Liver (tissue), 8 donors: ENCODE measurements at regions not wholly inside any gene's neighbourhood (a gene's known extent, or its start where the extent isn't known, plus 50 kb on each side); places are given as distances from the start of the nearest gene placed in this dataset.

Source experiments
- DNase-seq: peaks from one replicate; pipeline ENCODE4 v3.0.0-alpha.2; 2017; ENCODE audit warnings: low spot score
- H3K27ac ChIP-seq, 2 donors: one replicate each; pipeline ENCODE4 v1.7.0; 2013; ENCODE audit warnings: inconsistent platforms in 2 of 2, low read length in 2 of 2, control low read depth in 1 of 2, low read depth in 1 of 2, mild to moderate bottlenecking in 1 of 2
- H3K27me3 ChIP-seq, 4 donors: one replicate each; pipeline versions ENCODE4 v1.6.1 to v1.7.0; 2013; ENCODE audit warnings: low read length in 3 of 4, inconsistent platforms in 1 of 4, mild to moderate bottlenecking in 1 of 4, moderate library complexity in 1 of 4; ENCODE audit not compliant: control insufficient read depth in 4 of 4, insufficient read depth in 4 of 4
- H3K36me3 ChIP-seq, 4 donors: one replicate each; pipeline versions ENCODE4 v1.6.1 to v1.7.0; 2013; ENCODE audit warnings: low read length in 3 of 4, mild to moderate bottlenecking in 3 of 4, low read depth in 1 of 4, moderate library complexity in 1 of 4; ENCODE audit not compliant: control insufficient read depth in 4 of 4, insufficient read depth in 3 of 4
- H3K4me1 ChIP-seq, 4 donors: one replicate each; pipeline versions ENCODE4 v1.6.1 to v1.7.0; 2013; ENCODE audit warnings: low read length in 3 of 4, mild to moderate bottlenecking in 3 of 4, moderate library complexity in 1 of 4; ENCODE audit not compliant: control insufficient read depth in 4 of 4, insufficient read depth in 4 of 4
- H3K4me3 ChIP-seq, 3 donors: one replicate each; pipeline versions ENCODE4 v1.6.1 to v1.7.0; 2013; ENCODE audit warnings: low read length in 3 of 3, control low read depth in 1 of 3, low read depth in 1 of 3, mild to moderate bottlenecking in 1 of 3
- H3K9ac ChIP-seq, 2 donors: one replicate each; pipeline ENCODE4 v1.7.0; 2013; ENCODE audit warnings: low read length in 2 of 2, mild to moderate bottlenecking in 2 of 2, moderate library complexity in 2 of 2, control low read depth in 1 of 2, low read depth in 1 of 2
- H3K9me3 ChIP-seq, 4 donors: one replicate each; pipeline versions ENCODE4 v1.6.1 to v1.7.0; 2013; ENCODE audit warnings: low read length in 3 of 4; ENCODE audit not compliant: control insufficient read depth in 4 of 4
- ATF3 ChIP-seq: IDR thresholded peaks from 2 replicates; pipeline ENCODE4 v1.6.1; 2016; ENCODE audit warnings: antibody characterized with exemption
- CTCF ChIP-seq: fragments of 150-350 bp; IDR thresholded peaks from 2 replicates; pipeline ENCODE4 v1.5.1; 2017; ENCODE audit warnings: improper control_type of control experiment, low read depth, low read length; ENCODE audit not compliant: missing input control
- EGR1 ChIP-seq, 2 donors: IDR thresholded peaks; 2 replicates each; pipeline ENCODE4 v1.6.1; 2016 to 2018; ENCODE audit warnings: antibody characterized with exemption in 2 of 2, low read depth in 2 of 2
- FOXA1 ChIP-seq: IDR thresholded peaks from 2 replicates; pipeline ENCODE4 v1.6.1; 2016; ENCODE audit warnings: antibody characterized with exemption
- FOXA2 ChIP-seq: IDR thresholded peaks from 2 replicates; pipeline ENCODE4 v1.6.1; 2016; ENCODE audit warnings: antibody characterized with exemption
- GABPA ChIP-seq, 2 donors: IDR thresholded peaks in 1 of 2; conservative IDR thresholded peaks in 1 of 2; 2 replicates each; pipeline ENCODE4 v1.6.1; 2016; ENCODE audit warnings: antibody characterized with exemption in 2 of 2, mild to moderate bottlenecking in 1 of 2, moderate library complexity in 1 of 2
- HNF4G ChIP-seq: IDR thresholded peaks from 2 replicates; pipeline ENCODE4 v1.6.1; 2016; ENCODE audit warnings: antibody characterized with exemption
- JUND ChIP-seq, 2 donors: IDR thresholded peaks; 2 replicates each; pipeline ENCODE4 v1.6.1; 2016; ENCODE audit warnings: antibody characterized with exemption in 2 of 2
- MAX ChIP-seq: IDR thresholded peaks from 2 replicates; pipeline ENCODE4 v1.6.1; 2016; ENCODE audit warnings: antibody characterized with exemption
- NR2F2 ChIP-seq: IDR thresholded peaks from 2 replicates; pipeline ENCODE4 v1.6.1; 2016; ENCODE audit warnings: antibody characterized with exemption
- RAD21 ChIP-seq, 2 donors: IDR thresholded peaks; 2 replicates each; pipeline ENCODE4 v1.6.1; 2016; ENCODE audit warnings: antibody characterized with exemption in 2 of 2, mild to moderate bottlenecking in 2 of 2
- REST ChIP-seq: IDR thresholded peaks from 2 replicates; pipeline ENCODE4 v1.6.1; 2016; ENCODE audit warnings: antibody characterized with exemption, mild to moderate bottlenecking
- RXRA ChIP-seq, 2 donors: IDR thresholded peaks; 2 replicates each; pipeline ENCODE4 v1.6.1; 2017 to 2018; ENCODE audit warnings: antibody characterized with exemption in 2 of 2, mild to moderate bottlenecking in 1 of 2
- SP1 ChIP-seq: IDR thresholded peaks from 2 replicates; pipeline ENCODE4 v1.6.1; 2018; ENCODE audit warnings: antibody characterized with exemption, mild to moderate bottlenecking
- TAF1 ChIP-seq: conservative IDR thresholded peaks from 2 replicates; pipeline ENCODE4 v1.6.1; 2016; ENCODE audit warnings: antibody characterized with exemption, mild to moderate bottlenecking
- YY1 ChIP-seq: IDR thresholded peaks from 2 replicates; pipeline ENCODE4 v1.6.1; 2016; ENCODE audit warnings: antibody characterized with exemption, mild to moderate bottlenecking
- ZBTB33 ChIP-seq: IDR thresholded peaks from 2 replicates; pipeline ENCODE4 v1.6.1; 2016; ENCODE audit warnings: antibody characterized with exemption
- WGBS: extraction: QIAGEN DNeasy Blood & Tissue Kit; methylation state at CpG from one replicate; pipeline ENCODE4 v1.1.7; 2013; 5-methylcytosine and 5-hydroxymethylcytosine counted together
- donor health status: healthy.
- donor health status: healthy.
- donor health status: healthy.
- donor health status: healthy.
- donor health status: healthy.

GRCh38 chr4:66052426-66052825 is 382.1 kb upstream of the EPHA5 start:
- TF ChIP-seq EGR1 (IDR thresholded peaks at IDR 0.05; ENCODE audit: low read depth in 2 of 2) (no peak), RXRA (IDR thresholded peaks at IDR 0.05) (no peak), CTCF (no peak)
- Histone ChIP-seq H3K9ac (no peak overlapping the region), H3K27me3 (no peaks in the 10 kb centered on the region), H3K9me3 (no peaks in the 10 kb centered on the region), H3K4me3 (no peak overlapping the region), H3K36me3 (no peaks in the 10 kb centered on the region), H3K27ac (no peak overlapping the region), H3K4me1 (no peaks in the 10 kb centered on the region)
- WGBS = 54% methylated on average over 2 of the region's 2 CpGs
- no peak for DNase-seq

GRCh38 chr4:66048861-66049260 is 378.6 kb upstream of the EPHA5 start:
- H3K4me1 ChIP-seq = no peaks in the 10 kb centered on the region
- H3K9me3 ChIP-seq = no peaks in the 10 kb centered on the region
- no peak overlapping the region for H3K9ac ChIP-seq
- no peak for TF ChIP-seq HNF4G
- TF ChIP-seq ATF3 = no peak
- TF ChIP-seq GABPA (IDR thresholded peaks at IDR 0.05 in 1 of 2, conservative IDR thresholded peaks at IDR 0.05 in 1 of 2) = no peak
- TF ChIP-seq NR2F2 = no peak
- no peak for TF ChIP-seq RAD21 (IDR thresholded peaks at IDR 0.05)
- TF ChIP-seq YY1 = no peak
- 67% methylated on average over 2 of the region's 2 CpGs for WGBS
- H3K36me3 ChIP-seq = no peaks in the 10 kb centered on the region
- no peak overlapping the region for H3K27ac ChIP-seq
- H3K4me3 ChIP-seq = no peak overlapping the region
- no peaks in the 10 kb centered on the region for H3K27me3 ChIP-seq
- DNase-seq = no peak

GRCh38 chr4:66045913-66046312 is 375.6 kb upstream of the EPHA5 start:
- DNase-seq = no peak
- no peak overlapping the region for H3K27ac ChIP-seq
- no peak overlapping the region for H3K9ac ChIP-seq
- no peaks in the 10 kb centered on the region for H3K4me1 ChIP-seq
- no peaks in the 10 kb centered on the region for H3K9me3 ChIP-seq
- H3K4me3 ChIP-seq = no peak overlapping the region
- 52% methylated on average over 4 of the region's 4 CpGs for WGBS
- H3K27me3 ChIP-seq = no peaks in the 10 kb centered on the region
- TF ChIP-seq NR2F2 (no peak), TAF1 (no peak), REST (no peak), FOXA2 (no peak), MAX (no peak), RXRA (IDR thresholded peaks at IDR 0.05) (no peak), GABPA (IDR thresholded peaks at IDR 0.05 in 1 of 2, conservative IDR thresholded peaks at IDR 0.05 in 1 of 2) (no peak), ATF3 (no peak), YY1 (no peak), RAD21 (IDR thresholded peaks at IDR 0.05) (no peak), FOXA1 (no peak), HNF4G (no peak), JUND (IDR thresholded peaks at IDR 0.05) (no peak), ZBTB33 (no peak), SP1 (no peak), CTCF (no peak)
- H3K36me3 ChIP-seq = no peaks in the 10 kb centered on the region
